H1 (cell line): ENCODE measurements at regions not wholly inside any gene's neighbourhood (a gene's known extent, or its start where the extent isn't known, plus 50 kb on each side); places are given as distances from the start of the nearest gene placed in this dataset.

ENCODE experiments used
- CTCF ChIP-seq, 3 experiments: IDR thresholded peaks; 1 replicate in 2 of 3; 2 replicates in 1 of 3; pipeline versions ENCODE4 v1.5.1 to v1.6.1; 2011; ENCODE audit warnings: low read length in 3 of 3, mild to moderate bottlenecking in 3 of 3, inconsistent platforms in 2 of 3, low read depth in 1 of 3, moderate library complexity in 1 of 3; ENCODE audit not compliant: insufficient read depth in 1 of 3; ENCODE audit errors: control extremely low read depth in 1 of 3
- EP300 ChIP-seq, 2 experiments: IDR thresholded peaks; 1 replicate in 1 of 2; 2 replicates in 1 of 2; pipeline ENCODE4 v1.6.1; 2011 to 2012; ENCODE audit warnings: low read depth in 2 of 2, low read length in 2 of 2, mild to moderate bottlenecking in 2 of 2, borderline replicate concordance in 1 of 2, inconsistent platforms in 1 of 2, moderate library complexity in 1 of 2

- TF ChIP-seq EP300 (IDR thresholded peaks at IDR 0.05; ENCODE audit: borderline replicate concordance in 1 of 2, low read depth in 2 of 2, low read length in 2 of 2), result no peak
- no peak for TF ChIP-seq CTCF (IDR thresholded peaks at IDR 0.05; ENCODE audit: control extremely low read depth in 1 of 3, insufficient read depth in 1 of 3, low read depth in 1 of 3, low read length in 3 of 3)
Observed at GRCh38 chr4:79673377-79673776, 265.3 kb upstream of the GK2 start.
